PFSK-1 (cell line): ENCODE measurements at regions not wholly inside any gene's neighbourhood (a gene's known extent, or its start where the extent isn't known, plus 50 kb on each side); places are given as distances from the start of the nearest gene placed in this dataset.

ENCODE experiments used
- FOXP2 ChIP-seq: optimal IDR thresholded peaks from 2 replicates; pipeline ENCODE3; 2011; ENCODE audit warnings: borderline replicate concordance, control low read depth, inconsistent platforms; ENCODE audit not compliant: insufficient read depth; ENCODE audit errors: extremely low read length, extremely low read depth
- POLR2AphosphoS5 ChIP-seq: IDR thresholded peaks from 2 replicates; pipeline ENCODE4 v1.6.1; 2012; ENCODE audit warnings: low read depth, mild to moderate bottlenecking, control low read depth, low read length, moderate library complexity
- REST ChIP-seq, 2 experiments: IDR thresholded peaks; 2 replicates each; pipeline versions ENCODE4 v1.6.1 to v1.8.0; 2011 to 2012; ENCODE audit warnings: low read depth in 2 of 2, low read length in 2 of 2, control low read depth in 1 of 2, inconsistent platforms in 1 of 2, mild to moderate bottlenecking in 1 of 2, moderate library complexity in 1 of 2; ENCODE audit not compliant: insufficient read depth in 1 of 2
- SIN3A ChIP-seq: IDR thresholded peaks from 2 replicates; pipeline ENCODE4 v1.6.1; 2012; ENCODE audit warnings: mild to moderate bottlenecking, low read length, moderate library complexity, borderline replicate concordance; ENCODE audit not compliant: insufficient read depth
- TAF1 ChIP-seq: IDR thresholded peaks from 2 replicates; pipeline ENCODE4 v1.6.1; 2012; ENCODE audit warnings: low read length, control low read depth, borderline replicate concordance; ENCODE audit not compliant: insufficient read depth

DNA sequence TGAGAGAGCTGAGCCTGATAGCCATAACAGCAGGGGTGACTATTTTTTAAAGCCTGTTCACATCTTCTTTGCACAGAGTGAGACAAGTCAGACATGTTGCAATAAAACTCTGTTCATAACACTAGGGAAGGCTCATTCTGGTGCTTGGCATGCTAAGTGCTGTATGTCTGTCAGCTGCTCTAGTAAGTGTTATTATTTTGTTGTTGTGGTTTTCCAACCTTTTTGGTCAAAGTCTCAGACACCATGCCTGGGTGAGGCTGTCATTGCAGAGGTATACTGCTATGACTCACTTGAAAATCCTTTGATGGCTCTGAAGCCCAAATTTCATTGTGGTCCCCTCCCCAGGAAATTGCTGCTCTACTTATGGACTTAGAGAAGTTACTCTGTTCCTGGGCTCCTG, 129.7 kb downstream of the ADRA2A start:
- TF ChIP-seq POLR2AphosphoS5, result no peak
- no peak for TF ChIP-seq SIN3A
- no peak for TF ChIP-seq TAF1
- no peak for TF ChIP-seq REST (IDR thresholded peaks at IDR 0.05; ENCODE audit: insufficient read depth in 1 of 2, low read depth in 2 of 2, low read length in 2 of 2)
- TF ChIP-seq FOXP2, result no peak
